Lung (tissue), 11 donors: ENCODE measurements at regions not wholly inside any gene's neighbourhood (a gene's known extent, or its start where the extent isn't known, plus 50 kb on each side); places are given as distances from the start of the nearest gene placed in this dataset.

ENCODE experiments used
- ATAC-seq: fragments of 200-7000 bp; cut with Tn5 transposase; one replicate; pipeline ENCODE4 v1.9.1; 2020; ENCODE audit warnings: moderate number of reproducible peaks; ENCODE audit not compliant: insufficient read depth, low FRiP score
- DNase-seq, 3 donors: peaks; one replicate each; pipeline ENCODE4 v3.0.0-alpha.2; 2013 to 2017
- H3K27ac ChIP-seq, 2 donors: one replicate each; pipeline ENCODE4 v1.5.1; 2013; ENCODE audit warnings: mild to moderate bottlenecking in 2 of 2, moderate library complexity in 2 of 2, control low read depth in 1 of 2, inconsistent platforms in 1 of 2, low read depth in 1 of 2, low read length in 1 of 2
- H3K27me3 ChIP-seq, 3 donors: one replicate each; pipeline ENCODE4 v1.5.1; 2013; ENCODE audit warnings: low read length in 2 of 3; ENCODE audit not compliant: control insufficient read depth in 3 of 3, insufficient read depth in 3 of 3
- H3K36me3 ChIP-seq, 4 donors: one replicate each; pipeline ENCODE4 v1.5.1; 2013; ENCODE audit warnings: low read length in 4 of 4, mild to moderate bottlenecking in 1 of 4, moderate library complexity in 1 of 4; ENCODE audit not compliant: control insufficient read depth in 4 of 4, insufficient read depth in 4 of 4
- H3K4me1 ChIP-seq, 5 donors: one replicate each; pipeline ENCODE4 v1.5.1; 2013; ENCODE audit warnings: low read length in 5 of 5, mild to moderate bottlenecking in 2 of 5, moderate library complexity in 1 of 5; ENCODE audit not compliant: control insufficient read depth in 5 of 5, insufficient read depth in 5 of 5
- H3K4me3 ChIP-seq: one replicate; pipeline ENCODE4 v1.5.1; 2013; ENCODE audit warnings: mild to moderate bottlenecking, control low read depth, moderate library complexity
- H3K9ac ChIP-seq, 2 donors: one replicate each; pipeline ENCODE4 v1.5.1; 2013; ENCODE audit warnings: low read length in 2 of 2, control low read depth in 1 of 2; ENCODE audit not compliant: insufficient read depth in 1 of 2
- H3K9me3 ChIP-seq, 4 donors: one replicate each; pipeline ENCODE4 v1.5.1; 2013; ENCODE audit warnings: low read length in 3 of 4, mild to moderate bottlenecking in 1 of 4, moderate library complexity in 1 of 4; ENCODE audit not compliant: control insufficient read depth in 4 of 4, insufficient read depth in 3 of 4
- CTCF ChIP-seq: IDR thresholded peaks from 2 replicates; pipeline ENCODE4 v1.5.1; 2012; ENCODE audit warnings: mild to moderate bottlenecking; ENCODE audit errors: control extremely low read depth, extremely low read depth
- WGBS, 2 donors: extraction: QIAGEN DNeasy Blood & Tissue Kit; methylation state at CpG; one replicate each; pipeline ENCODE4 v1.1.7; 2013; 5-methylcytosine and 5-hydroxymethylcytosine counted together
- donor health status: control.
- donor health status: control.
- donor health status: Bipolar disorder and iron deficiency.
- donor health status: healthy.
- donor health status: DM: yes; HTN: yes; CAD: no.

DNA sequence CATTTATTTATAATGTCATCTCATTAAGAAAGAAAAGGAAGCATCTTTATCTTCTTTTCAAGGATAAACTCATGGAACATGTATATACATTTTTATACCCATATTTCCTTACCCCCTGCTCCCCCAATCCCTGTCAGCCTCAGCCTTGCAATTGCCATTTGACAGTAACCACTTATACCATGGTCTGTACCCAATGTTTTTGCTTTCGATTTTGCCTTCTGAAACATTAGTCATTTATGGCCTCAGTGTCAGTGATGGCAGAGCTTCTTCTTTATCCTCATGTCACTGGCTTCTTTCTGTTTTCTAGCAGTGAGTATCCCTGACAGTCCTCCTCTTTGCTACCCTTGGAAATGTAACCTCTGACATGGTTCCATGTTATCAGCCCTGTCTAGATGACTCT is 228.4 kb downstream of the SPRY1 start:
- DNase-seq (no peak), ATAC-seq (no peak)
- Histone ChIP-seq H3K4me3 (no peak overlapping the region), H3K4me1 (peaks cover 0 to 12% (median 0%) of the 10 kb centered on the region in 5 donors), H3K9me3 (no peaks in the 10 kb centered on the region), H3K27me3 (peaks cover 0 to 23% (median 0%) of the 10 kb centered on the region in 3 donors), H3K27ac (no peak overlapping the region), H3K9ac (no peak overlapping the region), H3K36me3 (no peaks in the 10 kb centered on the region)
- no peak for TF ChIP-seq CTCF
- 77 to 91% methylated on average over 1 of the region's 1 CpG for WGBS, 2 donors

GRCh38 chr4:123628288-123628687 is 231.7 kb downstream of the SPRY1 start:
- ATAC-seq (no peak), DNase-seq (no peak)
- Histone ChIP-seq H3K9ac (no peak overlapping the region), H3K4me1 (peaks cover 0 to 24% (median 0%) of the 10 kb centered on the region in 5 donors), H3K9me3 (no peaks in the 10 kb centered on the region), H3K27me3 (peaks cover 0 to 23% (median 0%) of the 10 kb centered on the region in 3 donors), H3K4me3 (no peak overlapping the region), H3K36me3 (no peaks in the 10 kb centered on the region), H3K27ac (no peak overlapping the region)
- no peak for TF ChIP-seq CTCF
- 97 to 98% methylated on average over 1 of the region's 1 CpG for WGBS, 2 donors

- ATAC-seq (no peak), DNase-seq (peak; percentile 56 to 96 (median 95))
- Histone ChIP-seq H3K27ac (no peak overlapping the region), H3K4me1 (peaks cover 0 to 24% (median 0%) of the 10 kb centered on the region in 5 donors), H3K36me3 (no peaks in the 10 kb centered on the region), H3K27me3 (peaks cover 0 to 6% (median 0%) of the 10 kb centered on the region in 3 donors), H3K4me3 (no peak overlapping the region), H3K9me3 (no peaks in the 10 kb centered on the region), H3K9ac (no peak overlapping the region)
- TF ChIP-seq CTCF, result no peak
- 43 to 64% methylated on average over 7 of the region's 7 CpGs for WGBS, 2 donors
Measured at GRCh38 chr4:123631786-123632692, 235.4 kb downstream of the SPRY1 start.
